ENCODE measurements at regions not wholly inside any gene's neighbourhood (a gene's known extent, or its start where the extent isn't known, plus 50 kb on each side); places are given as distances from the start of the nearest gene placed in this dataset.
A peak's percentile ranks its signal among the peaks of the same experiment; 100 is the strongest.

DNA sequence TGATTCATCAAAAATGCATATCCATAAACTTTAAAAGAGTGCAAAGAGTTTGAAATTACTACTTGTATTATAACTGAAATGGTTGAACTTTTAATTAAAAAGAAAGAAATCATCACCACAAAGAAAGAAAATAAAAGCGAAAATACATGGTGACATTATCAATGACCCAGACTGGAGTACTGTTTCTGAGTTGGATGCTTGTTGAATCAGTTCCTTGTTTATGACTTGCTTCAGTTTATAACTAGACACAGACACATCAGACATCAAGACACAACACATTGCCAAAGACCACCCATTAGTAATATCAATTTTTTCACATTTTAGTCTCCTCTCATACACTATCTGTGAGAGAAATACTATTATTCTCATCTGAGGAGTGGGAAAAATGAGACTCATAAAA, 293.0 kb downstream of the MRPL39 start:
- Histone ChIP-seq H3K4me1 (ENCODE audit: control insufficient read depth, insufficient read depth, low read depth, low read length) (no peaks in the 10 kb centered on the region), H3K79me1 (replicated peaks; ENCODE audit: low read length, poor library complexity, severe bottlenecking) (no peaks in the 10 kb centered on the region), H2AFZ (ENCODE audit: low read depth, low read length) (no peak overlapping the region), H2BK120ac (ENCODE audit: low read depth, low read length) (no peak overlapping the region), H3K9me3 (ENCODE audit: control insufficient read depth, low read length) (peaks cover 2% of the 10 kb centered on the region), H3K9ac (ENCODE audit: low read length) (peak overlapping the region; percentile 38), H4K91ac (ENCODE audit: low read length) (no peak overlapping the region), H3K27ac (ENCODE audit: low read length, poor library complexity, severe bottlenecking) (no peak overlapping the region), H2BK5ac (ENCODE audit: low read depth, low read length, poor library complexity, severe bottlenecking) (no peak overlapping the region), H3K14ac (ENCODE audit: low read length in 2 of 2) (no peak overlapping the region), H3K4me3 (ENCODE audit: insufficient read depth in 1 of 2, low read depth in 1 of 2, low read length in 2 of 2) (no peak overlapping the region), H3K18ac (ENCODE audit: low read depth in 1 of 2, low read length in 2 of 2) (no peak overlapping the region), H3K36me3 (ENCODE audit: control insufficient read depth in 1 of 2, insufficient read depth in 2 of 2, low read depth in 1 of 2, low read length in 2 of 2) (no peaks in the 10 kb centered on the region), H4K8ac (ENCODE audit: low read length) (no peak overlapping the region), H3K27me3 (ENCODE audit: control insufficient read depth in 1 of 2, insufficient read depth in 1 of 2, low read length in 2 of 2) (no peaks in the 10 kb centered on the region), H3K23ac (ENCODE audit: low read length in 2 of 2) (no peak overlapping the region), H2BK15ac (ENCODE audit: low read depth, poor library complexity, severe bottlenecking) (no peak overlapping the region), H2AK5ac (ENCODE audit: low read length, severe bottlenecking) (no peak overlapping the region), H3K4ac (ENCODE audit: low read depth in 1 of 2, low read length in 2 of 2) (no peak overlapping the region), H2BK12ac (ENCODE audit: low read length in 2 of 2) (no peak overlapping the region), H3K4me2 (ENCODE audit: low read length, poor library complexity, severe bottlenecking) (no peak overlapping the region)
- DNase-seq, result no peak
- whole genome bisulfite sequencing, result no CpG with 5 or more reads among the region's 1 CpG

DNA sequence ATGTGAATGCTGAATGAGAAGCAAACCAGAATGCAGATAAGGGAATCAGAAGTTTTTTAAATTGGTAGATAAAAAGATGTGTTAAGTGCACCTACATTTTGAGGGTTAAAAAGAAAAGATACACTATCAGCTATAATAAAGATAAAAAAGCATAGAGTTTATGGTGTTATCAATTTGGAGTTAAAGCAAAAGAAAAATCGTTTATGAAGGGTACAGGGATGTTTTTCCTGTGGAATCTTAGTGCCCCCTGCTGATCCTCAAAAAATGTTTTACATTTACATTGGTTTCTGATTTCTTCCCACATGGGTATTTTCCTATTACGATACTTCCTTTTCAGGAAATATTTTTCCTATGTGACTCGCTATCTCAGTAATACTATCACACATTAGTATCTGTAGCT, 293.5 kb downstream of the MRPL39 start:
- no peak overlapping the region for H2AFZ ChIP-seq (ENCODE audit: low read depth, low read length)
- no peak overlapping the region for H3K14ac ChIP-seq (ENCODE audit: low read length in 2 of 2)
- no peak overlapping the region for H4K8ac ChIP-seq (ENCODE audit: low read length)
- no peak overlapping the region for H4K91ac ChIP-seq (ENCODE audit: low read length)
- no peak overlapping the region for H2BK15ac ChIP-seq (ENCODE audit: low read depth, poor library complexity, severe bottlenecking)
- no peak overlapping the region for H3K27ac ChIP-seq (ENCODE audit: low read length, poor library complexity, severe bottlenecking)
- no peaks in the 10 kb centered on the region for H3K36me3 ChIP-seq (ENCODE audit: control insufficient read depth in 1 of 2, insufficient read depth in 2 of 2, low read depth in 1 of 2, low read length in 2 of 2)
- H2BK12ac ChIP-seq (ENCODE audit: low read length in 2 of 2), result no peak overlapping the region
- no peak overlapping the region for H3K23ac ChIP-seq (ENCODE audit: low read length in 2 of 2)
- peak overlapping the region; percentile 38 for H3K9ac ChIP-seq (ENCODE audit: low read length)
- H3K79me1 ChIP-seq (replicated peaks; ENCODE audit: low read length, poor library complexity, severe bottlenecking), result no peaks in the 10 kb centered on the region
- no peak overlapping the region for H3K4me3 ChIP-seq (ENCODE audit: insufficient read depth in 1 of 2, low read depth in 1 of 2, low read length in 2 of 2)
- no peak overlapping the region for H2BK120ac ChIP-seq (ENCODE audit: low read depth, low read length)
- H3K18ac ChIP-seq (ENCODE audit: low read depth in 1 of 2, low read length in 2 of 2), result no peak overlapping the region
- H3K4me2 ChIP-seq (ENCODE audit: low read length, poor library complexity, severe bottlenecking), result no peak overlapping the region
- H2BK5ac ChIP-seq (ENCODE audit: low read depth, low read length, poor library complexity, severe bottlenecking), result no peak overlapping the region
- H3K27me3 ChIP-seq (ENCODE audit: control insufficient read depth in 1 of 2, insufficient read depth in 1 of 2, low read length in 2 of 2), result no peaks in the 10 kb centered on the region
- no peak overlapping the region for H3K4ac ChIP-seq (ENCODE audit: low read depth in 1 of 2, low read length in 2 of 2)
- peaks cover 5% of the 10 kb centered on the region for H3K9me3 ChIP-seq (ENCODE audit: control insufficient read depth, low read length)
- no peak overlapping the region for H2AK5ac ChIP-seq (ENCODE audit: low read length, severe bottlenecking)
- H3K4me1 ChIP-seq (ENCODE audit: control insufficient read depth, insufficient read depth, low read depth, low read length), result no peaks in the 10 kb centered on the region
- 55% methylated on average over 3 of the region's 3 CpGs for WGBS
- no peak for DNase-seq

DNA sequence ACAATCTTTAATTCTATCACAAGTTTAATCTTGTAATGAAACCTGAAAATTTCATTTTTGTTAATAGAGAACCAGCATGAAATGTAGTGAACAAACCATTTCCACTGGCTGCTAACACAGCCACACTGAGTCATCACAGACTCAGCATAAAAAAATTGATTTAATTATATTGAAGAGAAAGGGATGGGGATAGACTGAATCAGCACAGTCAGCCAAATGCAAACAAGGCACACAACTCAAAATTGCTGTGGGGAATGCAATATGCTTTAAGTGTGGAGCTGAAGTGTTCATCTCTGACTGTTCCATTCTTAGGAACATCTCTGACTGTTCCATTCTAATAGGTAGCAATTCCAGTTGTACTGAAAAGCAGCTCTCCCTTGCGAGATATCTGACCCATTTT, 299.8 kb downstream of the MRPL39 start:
- Histone ChIP-seq H3K4ac (ENCODE audit: low read depth in 1 of 2, low read length in 2 of 2) (no peak overlapping the region), H2BK12ac (ENCODE audit: low read length in 2 of 2) (no peak overlapping the region), H3K23ac (ENCODE audit: low read length in 2 of 2) (no peak overlapping the region), H3K9ac (ENCODE audit: low read length) (no peak overlapping the region), H4K91ac (ENCODE audit: low read length) (no peak overlapping the region), H3K36me3 (ENCODE audit: control insufficient read depth in 1 of 2, insufficient read depth in 2 of 2, low read depth in 1 of 2, low read length in 2 of 2) (no peaks in the 10 kb centered on the region), H2BK15ac (ENCODE audit: low read depth, poor library complexity, severe bottlenecking) (no peak overlapping the region), H3K79me1 (replicated peaks; ENCODE audit: low read length, poor library complexity, severe bottlenecking) (no peaks in the 10 kb centered on the region), H3K9me3 (ENCODE audit: control insufficient read depth, low read length) (peaks cover 5% of the 10 kb centered on the region), H3K18ac (ENCODE audit: low read depth in 1 of 2, low read length in 2 of 2) (no peak overlapping the region), H3K27ac (ENCODE audit: low read length, poor library complexity, severe bottlenecking) (no peak overlapping the region), H4K8ac (ENCODE audit: low read length) (no peak overlapping the region), H2BK120ac (ENCODE audit: low read depth, low read length) (no peak overlapping the region), H3K4me3 (ENCODE audit: insufficient read depth in 1 of 2, low read depth in 1 of 2, low read length in 2 of 2) (no peak overlapping the region), H3K27me3 (ENCODE audit: control insufficient read depth in 1 of 2, insufficient read depth in 1 of 2, low read length in 2 of 2) (no peaks in the 10 kb centered on the region), H3K4me1 (ENCODE audit: control insufficient read depth, insufficient read depth, low read depth, low read length) (no peaks in the 10 kb centered on the region), H3K14ac (ENCODE audit: low read length in 2 of 2) (no peak overlapping the region), H3K4me2 (ENCODE audit: low read length, poor library complexity, severe bottlenecking) (no peak overlapping the region), H2AFZ (ENCODE audit: low read depth, low read length) (no peak overlapping the region), H2BK5ac (ENCODE audit: low read depth, low read length, poor library complexity, severe bottlenecking) (no peak overlapping the region), H2AK5ac (ENCODE audit: low read length, severe bottlenecking) (no peak overlapping the region)
- 55% methylated on average over 1 of the region's 1 CpG for WGBS
- DNase-seq, result no peak

DNA sequence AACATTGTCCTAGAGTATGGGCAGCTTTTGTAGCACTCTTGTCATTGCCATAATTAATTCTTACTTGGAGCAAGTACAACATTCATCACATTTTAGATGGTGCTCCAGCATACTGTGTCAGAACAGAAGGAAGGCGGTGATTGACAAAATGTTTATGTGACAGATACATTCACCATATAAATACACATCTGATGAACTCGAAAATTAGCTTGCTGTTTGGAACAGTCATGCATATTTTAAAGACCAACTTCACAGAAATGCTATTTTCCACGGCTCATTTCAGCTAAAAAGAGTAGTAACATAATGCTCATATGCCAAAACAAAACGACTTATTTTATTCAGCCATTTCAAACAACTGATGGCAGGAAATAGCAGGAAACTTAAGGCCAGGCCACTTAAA, 302.7 kb downstream of the MRPL39 start:
- Histone ChIP-seq H4K8ac (ENCODE audit: low read length) (no peak overlapping the region), H2AK5ac (ENCODE audit: low read length, severe bottlenecking) (no peak overlapping the region), H3K18ac (ENCODE audit: low read depth in 1 of 2, low read length in 2 of 2) (no peak overlapping the region), H2BK15ac (ENCODE audit: low read depth, poor library complexity, severe bottlenecking) (no peak overlapping the region), H3K36me3 (ENCODE audit: control insufficient read depth in 1 of 2, insufficient read depth in 2 of 2, low read depth in 1 of 2, low read length in 2 of 2) (no peaks in the 10 kb centered on the region), H3K4me2 (ENCODE audit: low read length, poor library complexity, severe bottlenecking) (no peak overlapping the region), H3K23ac (ENCODE audit: low read length in 2 of 2) (no peak overlapping the region), H2AFZ (ENCODE audit: low read depth, low read length) (no peak overlapping the region), H3K4ac (ENCODE audit: low read depth in 1 of 2, low read length in 2 of 2) (no peak overlapping the region), H2BK120ac (ENCODE audit: low read depth, low read length) (no peak overlapping the region), H3K9me3 (ENCODE audit: control insufficient read depth, low read length) (peaks cover 5% of the 10 kb centered on the region), H3K27ac (ENCODE audit: low read length, poor library complexity, severe bottlenecking) (no peak overlapping the region), H2BK5ac (ENCODE audit: low read depth, low read length, poor library complexity, severe bottlenecking) (no peak overlapping the region), H3K79me1 (replicated peaks; ENCODE audit: low read length, poor library complexity, severe bottlenecking) (no peaks in the 10 kb centered on the region), H3K9ac (ENCODE audit: low read length) (no peak overlapping the region), H4K91ac (ENCODE audit: low read length) (no peak overlapping the region), H2BK12ac (ENCODE audit: low read length in 2 of 2) (no peak overlapping the region), H3K4me3 (ENCODE audit: insufficient read depth in 1 of 2, low read depth in 1 of 2, low read length in 2 of 2) (no peak overlapping the region), H3K4me1 (ENCODE audit: control insufficient read depth, insufficient read depth, low read depth, low read length) (no peaks in the 10 kb centered on the region), H3K14ac (ENCODE audit: low read length in 2 of 2) (no peak overlapping the region), H3K27me3 (ENCODE audit: control insufficient read depth in 1 of 2, insufficient read depth in 1 of 2, low read length in 2 of 2) (no peaks in the 10 kb centered on the region)
- no peak for DNase-seq
- 45% methylated on average over 4 of the region's 4 CpGs for WGBS

Data from mesenchymal stem cell (in vitro differentiated cells and primary cell).